GM18505 (cell line): ENCODE measurements at regions not wholly inside any gene's neighbourhood (a gene's known extent, or its start where the extent isn't known, plus 50 kb on each side); places are given as distances from the start of the nearest gene placed in this dataset.

ENCODE experiments used
- ATAC-seq: cut with Tn5 transposase; IDR thresholded peaks from one replicate; pipeline ENCODE4 v1.9.1; 2021; ENCODE audit not compliant: unreplicated experiment
- POLR2A ChIP-seq: IDR thresholded peaks from 4 replicates; pipeline ENCODE4 v1.6.1; 2011; ENCODE audit warnings: borderline replicate concordance; ENCODE audit not compliant: insufficient read depth, insufficient read length; ENCODE audit errors: extremely low read depth

GRCh38 chrX:149992918-149993317 lies 54.6 kb upstream of the EOLA2 start:
- no peak for TF ChIP-seq POLR2A
- no peak for ATAC-seq

- ATAC-seq, result no peak
- TF ChIP-seq POLR2A, result no peak
Measured at GRCh38 chrX:149993989-149994388, 55.7 kb upstream of the EOLA2 start.

GRCh38 chrX:149996515-149996914 lies 58.2 kb upstream of the EOLA2 start:
- no peak for ATAC-seq
- TF ChIP-seq POLR2A, result no peak

GRCh38 chrX:150005027-150005426 lies 66.7 kb upstream of the EOLA2 start:
- no peak for ATAC-seq
- no peak for TF ChIP-seq POLR2A

- no peak for ATAC-seq
- TF ChIP-seq POLR2A, result no peak
Measured at GRCh38 chrX:150007356-150007755, 69.1 kb upstream of the EOLA2 start.

GRCh38 chrX:150012647-150013381 lies 74.5 kb upstream of the EOLA2 start:
- TF ChIP-seq POLR2A, result no peak
- no peak for ATAC-seq

GRCh38 chrX:150014525-150014924 lies 76.2 kb upstream of the EOLA2 start:
- TF ChIP-seq POLR2A, result no peak
- no peak for ATAC-seq

- no peak for ATAC-seq
- no peak for TF ChIP-seq POLR2A
Measured at GRCh38 chrX:150017868-150018267, 79.6 kb upstream of the EOLA2 start.

GRCh38 chrX:150018931-150019361 lies 80.7 kb upstream of the EOLA2 start:
- ATAC-seq, result no peak
- no peak for TF ChIP-seq POLR2A

- no peak for TF ChIP-seq POLR2A
- ATAC-seq, result no peak
Measured at GRCh38 chrX:150028692-150029091, 90.4 kb upstream of the EOLA2 start.

GRCh38 chrX:150032742-150033141 lies 94.5 kb upstream of the EOLA2 start:
- TF ChIP-seq POLR2A, result no peak
- no peak for ATAC-seq

- no peak for TF ChIP-seq POLR2A
- no peak for ATAC-seq
Measured at GRCh38 chrX:150034788-150035187, 96.5 kb upstream of the EOLA2 start.

- TF ChIP-seq POLR2A, result no peak
- ATAC-seq, result no peak
Measured at GRCh38 chrX:150035531-150035930, 97.2 kb upstream of the EOLA2 start.

- no peak for TF ChIP-seq POLR2A
Measured at GRCh38 chrX:150036181-150036580, 97.9 kb upstream of the EOLA2 start.

GRCh38 chrX:150036641-150037040 lies 98.3 kb upstream of the EOLA2 start:
- TF ChIP-seq POLR2A, result no peak
- ATAC-seq, result no peak

More at GRCh38 chrX:150036181-150036580, 97.9 kb upstream of the EOLA2 start:
- no peak for ATAC-seq
